ENCODE measurements at regions not wholly inside any gene's neighbourhood (a gene's known extent, or its start where the extent isn't known, plus 50 kb on each side); places are given as distances from the start of the nearest gene placed in this dataset.

DNA sequence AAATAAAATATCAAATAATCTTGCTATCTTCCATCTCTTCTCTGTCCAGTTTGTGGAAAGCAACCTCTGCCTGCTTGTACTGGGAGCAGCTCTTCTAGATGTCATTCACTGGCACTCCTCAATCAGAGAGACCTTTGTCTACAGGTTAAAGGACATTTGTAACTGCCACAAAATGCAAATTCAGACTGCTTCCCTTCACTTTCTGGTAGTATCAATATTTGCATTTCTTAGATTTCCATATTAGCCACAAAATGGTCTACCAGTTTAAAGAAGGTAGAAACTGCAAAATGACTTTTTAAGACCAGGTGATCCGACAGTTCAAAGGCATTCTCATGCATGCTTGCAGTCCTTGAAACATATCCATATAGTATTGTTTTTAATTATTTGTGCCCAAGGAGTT lies 51.7 kb upstream of the RCN1 start:
- DNase-seq, result no peak

DNA sequence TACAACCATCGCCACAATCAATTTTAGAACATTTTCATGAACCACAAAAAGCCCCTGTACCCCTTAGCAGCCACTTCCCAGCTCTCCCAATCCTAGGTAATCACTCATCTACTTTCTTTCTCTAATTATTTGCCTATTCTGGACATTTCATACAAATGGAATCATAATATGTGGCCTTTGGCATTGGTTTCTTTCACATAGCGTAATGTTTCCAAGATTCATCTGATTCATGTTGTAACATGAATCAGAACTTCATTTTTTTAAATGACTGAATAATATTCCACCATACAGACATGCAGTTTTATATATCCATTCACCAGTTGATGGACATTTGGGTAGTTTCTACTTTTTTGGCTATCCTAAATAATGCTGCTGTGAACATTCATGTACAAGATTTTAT lies 56.2 kb upstream of the RCN1 start:
- DNase-seq, result no peak

DNA sequence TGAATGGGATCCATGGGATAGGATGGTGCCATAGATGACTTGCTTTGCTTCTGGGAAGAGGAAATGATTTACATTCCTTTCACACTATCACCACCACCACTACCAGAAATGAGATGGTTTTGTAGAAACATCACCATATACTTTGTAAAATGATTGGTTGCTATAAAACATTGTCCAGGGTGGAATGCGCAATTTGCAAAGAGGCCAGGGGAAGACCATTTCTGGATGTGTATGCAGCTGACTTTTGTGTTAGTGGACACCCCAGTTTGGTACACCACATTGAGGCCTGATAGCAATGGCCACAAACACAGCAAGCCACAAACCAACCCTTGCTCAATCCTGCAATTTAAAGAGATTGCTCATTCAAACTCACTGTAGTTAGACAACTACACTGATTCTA lies 56.7 kb upstream of the RCN1 start:
- DNase-seq, result no peak

DNA sequence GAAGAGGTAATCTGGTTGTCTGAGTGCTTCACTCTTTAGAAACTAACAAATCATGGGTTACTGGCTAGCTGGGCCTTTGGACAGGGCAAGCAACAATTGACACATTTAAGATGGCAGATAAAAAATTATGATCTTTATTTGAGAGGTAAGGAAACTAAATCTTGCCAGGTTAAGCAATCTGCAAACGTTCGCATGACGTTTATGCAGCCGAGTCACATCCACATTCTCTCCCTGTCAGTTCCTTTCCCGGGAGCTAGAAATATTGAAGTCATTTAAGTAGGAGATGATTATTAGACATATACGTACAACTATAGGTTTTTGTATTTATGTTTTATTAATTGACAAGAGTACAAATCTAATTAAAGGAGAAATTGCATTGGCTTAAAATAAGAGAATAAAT lies 57.4 kb upstream of the RCN1 start:
- no peak for DNase-seq

DNA sequence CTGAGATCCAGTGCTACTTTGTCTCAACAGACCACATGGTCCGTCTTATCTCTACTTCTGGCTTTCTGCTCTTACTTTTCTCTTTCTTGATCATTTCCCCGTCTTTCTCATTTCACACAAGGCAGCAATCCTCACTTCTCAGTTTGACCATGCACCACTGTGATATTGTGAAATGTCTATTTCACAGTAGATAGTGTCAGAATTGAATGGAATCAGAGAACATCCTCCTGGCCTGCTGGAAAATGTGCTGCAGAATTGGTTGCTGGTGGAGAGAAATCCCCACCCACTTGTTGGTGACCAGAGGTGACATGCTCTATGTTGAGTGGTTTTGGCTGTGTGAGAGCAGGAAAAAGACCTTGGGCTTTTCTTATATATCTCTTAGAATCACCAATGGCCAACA lies 57.8 kb upstream of the RCN1 start:
- DNase-seq, result no peak

DNA sequence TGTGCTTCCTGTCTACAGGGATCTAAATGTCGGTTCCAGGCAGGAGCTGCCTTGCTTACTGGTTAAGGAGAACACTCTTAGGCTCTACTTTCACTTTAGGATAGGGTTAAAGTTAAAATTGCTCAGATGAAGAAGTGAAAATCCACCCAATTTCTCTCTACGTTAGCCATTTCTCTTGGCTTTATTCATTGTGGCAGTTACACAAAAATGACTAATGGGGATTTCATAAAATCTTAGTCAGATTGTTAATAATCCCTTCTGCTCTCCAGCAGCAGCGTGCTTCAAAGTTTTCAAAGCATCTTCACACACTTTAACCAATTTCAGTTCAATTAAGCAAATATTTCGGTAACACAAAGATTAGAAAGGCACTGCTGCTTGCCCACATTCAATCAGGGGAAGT lies 58.4 kb upstream of the RCN1 start:
- no peak for DNase-seq

DNA sequence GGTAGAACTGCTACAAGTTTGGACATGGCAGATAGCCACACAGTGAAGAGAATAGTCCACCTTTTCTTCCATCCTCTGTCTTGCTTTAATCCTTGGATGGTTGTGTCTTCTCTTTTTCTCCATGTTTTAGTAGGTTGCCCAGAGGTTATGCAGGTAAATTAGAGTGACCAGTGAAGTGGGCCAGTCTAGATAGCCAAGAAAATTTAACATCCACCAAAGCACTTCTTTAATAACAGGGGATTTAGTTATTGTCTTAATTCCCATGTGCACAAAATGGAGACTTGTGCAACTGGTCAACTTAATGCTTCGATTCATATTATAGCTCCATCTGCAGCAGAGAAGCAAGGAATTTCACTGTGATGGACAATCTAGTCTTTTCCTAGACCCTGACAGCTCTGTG lies 58.8 kb upstream of the RCN1 start:
- no peak for DNase-seq

DNA sequence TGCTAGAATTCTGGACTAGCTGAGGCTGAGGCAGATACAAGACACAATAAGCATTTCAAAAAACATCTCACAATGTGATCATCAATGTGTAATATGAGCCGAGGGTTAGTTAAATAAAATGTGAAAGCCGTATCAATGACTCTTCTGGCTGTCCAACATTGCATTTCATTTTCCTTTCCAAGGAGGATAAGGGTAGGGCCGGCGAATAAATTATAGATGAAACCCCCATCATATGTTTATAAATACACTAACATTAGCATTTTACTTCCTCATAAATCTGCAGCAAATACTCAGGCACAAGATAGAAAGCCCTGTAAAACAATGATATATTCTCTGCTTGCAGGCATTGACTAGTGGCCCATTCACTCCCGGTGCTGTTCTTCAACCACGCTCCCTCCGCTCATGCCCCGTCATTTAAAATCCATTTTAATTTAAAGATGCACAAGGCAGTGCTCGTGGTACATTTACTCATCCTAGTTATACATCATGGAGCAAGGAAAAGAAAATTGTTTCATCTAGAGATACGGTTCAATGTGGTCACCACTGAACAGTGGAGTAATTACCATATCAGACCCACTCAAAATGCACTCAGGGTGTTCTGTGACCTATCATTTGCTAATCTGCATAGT lies 59.9 kb upstream of the RCN1 start:
- no peak for DNase-seq

DNA sequence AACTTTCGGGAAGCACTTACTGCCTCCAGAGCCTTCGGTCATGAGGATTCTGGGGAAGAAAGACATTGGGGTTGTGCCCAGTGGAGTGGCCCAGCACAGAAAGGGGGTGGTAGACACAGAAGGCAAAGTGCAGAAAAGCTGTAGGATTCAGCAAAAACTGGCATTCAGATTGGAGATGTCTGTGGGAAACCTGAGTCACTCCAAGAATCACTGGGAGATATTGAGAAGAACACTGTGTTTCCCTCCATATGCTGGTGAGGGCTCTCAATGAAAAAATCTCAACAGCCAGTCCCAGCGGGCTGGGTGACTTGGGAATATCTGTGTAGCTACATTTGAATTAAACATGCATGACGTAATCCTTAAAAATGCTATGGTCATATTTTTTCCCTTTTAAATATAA lies 61.2 kb upstream of the RCN1 start:
- DNase-seq, result no peak

DNA sequence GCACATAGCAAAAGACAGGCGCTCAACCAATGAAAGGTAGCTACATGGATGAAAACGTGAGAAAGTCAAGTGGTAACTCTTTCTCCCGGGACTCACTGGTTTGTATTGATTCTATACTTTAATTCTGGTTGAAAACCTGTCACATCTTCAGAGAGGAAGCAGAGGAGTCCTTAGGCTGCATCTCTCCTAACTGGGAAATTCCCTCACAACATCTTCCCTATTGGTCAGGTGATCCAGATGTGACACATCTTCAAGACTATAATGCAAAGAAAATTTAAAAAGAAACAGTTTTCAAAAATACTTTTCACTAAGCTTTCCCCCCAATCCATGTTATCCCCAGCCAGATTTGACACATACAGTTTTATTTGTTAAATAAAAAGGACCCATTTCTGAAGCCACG lies 62.7 kb upstream of the RCN1 start:
- no peak for DNase-seq

DNA sequence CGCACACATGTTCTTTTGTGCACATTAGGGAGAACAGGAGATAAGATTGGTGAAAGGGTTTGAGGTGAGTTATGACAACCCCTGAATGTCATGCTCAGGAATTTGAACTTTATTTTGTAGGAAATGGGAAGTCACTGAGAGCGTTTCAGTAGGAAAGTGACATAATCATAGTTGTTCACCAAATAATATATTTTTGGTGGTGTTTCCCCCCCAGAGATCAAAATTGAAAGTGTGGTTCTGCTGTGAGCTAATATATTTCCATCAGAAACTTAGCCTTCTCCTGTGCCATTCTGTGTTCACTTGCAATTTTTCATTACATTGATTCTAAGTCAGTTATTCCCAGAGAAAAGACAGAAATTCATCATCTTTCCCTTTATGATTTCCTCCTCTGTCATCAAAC lies 64.1 kb upstream of the RCN1 start:
- no peak for DNase-seq

DNA sequence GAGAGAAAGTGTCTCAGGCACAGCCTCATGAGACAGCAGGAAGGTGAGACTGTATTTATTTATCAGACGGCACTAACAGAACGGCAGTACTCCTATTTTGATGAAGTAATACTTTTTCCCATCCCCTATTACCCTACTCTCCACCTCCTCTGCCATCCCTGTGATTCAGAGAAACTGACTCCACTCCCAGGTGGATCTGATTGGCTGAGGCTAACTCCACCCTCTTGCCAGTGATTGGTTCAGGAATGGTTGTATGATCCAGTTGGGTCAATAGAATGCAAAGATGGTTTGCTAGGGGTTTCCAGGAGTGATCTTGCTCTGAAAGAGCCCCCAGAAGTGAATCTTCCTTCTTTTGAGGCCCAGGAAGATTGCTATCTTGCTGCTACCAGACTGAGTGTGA lies 65.9 kb upstream of the RCN1 start:
- no peak for DNase-seq

DNA sequence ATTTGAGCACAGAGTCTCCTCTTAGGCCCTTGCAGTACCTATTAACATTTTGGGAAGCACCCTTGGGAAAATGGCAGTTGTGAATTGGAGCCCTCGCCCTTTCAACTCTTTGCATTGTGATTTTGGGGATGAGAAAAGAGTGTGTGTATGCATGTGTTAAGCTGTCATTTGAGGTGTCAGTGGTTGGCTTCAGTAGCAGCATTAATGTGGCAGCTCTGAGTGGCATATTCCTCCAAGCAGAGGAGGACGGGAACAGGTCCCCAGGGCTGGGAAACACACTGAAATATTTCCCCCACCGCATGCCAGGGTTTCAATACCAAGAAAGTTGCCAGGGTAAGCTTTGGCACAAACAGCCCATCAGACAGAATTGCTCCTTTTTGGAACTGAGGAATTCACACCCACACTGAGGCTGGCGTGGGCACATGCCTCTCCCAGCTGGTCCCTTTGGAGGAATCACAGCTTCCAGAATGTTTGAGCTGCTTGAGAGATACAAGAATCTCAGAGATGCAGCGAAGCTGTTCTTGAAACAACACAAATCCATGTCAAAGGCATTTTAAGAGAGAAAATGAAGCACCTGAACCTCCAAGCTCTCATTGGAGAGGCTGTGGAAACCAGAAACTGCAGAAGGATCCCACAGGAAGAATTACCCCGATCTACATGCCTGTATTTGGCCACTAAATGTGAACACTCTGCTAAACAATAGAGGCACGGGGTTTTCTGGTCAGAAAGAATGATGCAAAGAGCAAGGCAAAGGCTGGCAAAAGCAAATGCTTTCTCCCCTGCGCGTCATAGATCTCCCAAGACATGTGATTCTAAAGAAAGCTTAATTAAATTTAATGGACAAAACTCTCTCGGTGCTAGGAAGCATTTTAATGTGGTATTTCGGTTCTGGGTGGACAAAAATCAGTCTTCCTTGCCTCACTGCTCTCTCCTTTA lies 67.2 kb upstream of the RCN1 start:
- DNase-seq, result no peak

DNA sequence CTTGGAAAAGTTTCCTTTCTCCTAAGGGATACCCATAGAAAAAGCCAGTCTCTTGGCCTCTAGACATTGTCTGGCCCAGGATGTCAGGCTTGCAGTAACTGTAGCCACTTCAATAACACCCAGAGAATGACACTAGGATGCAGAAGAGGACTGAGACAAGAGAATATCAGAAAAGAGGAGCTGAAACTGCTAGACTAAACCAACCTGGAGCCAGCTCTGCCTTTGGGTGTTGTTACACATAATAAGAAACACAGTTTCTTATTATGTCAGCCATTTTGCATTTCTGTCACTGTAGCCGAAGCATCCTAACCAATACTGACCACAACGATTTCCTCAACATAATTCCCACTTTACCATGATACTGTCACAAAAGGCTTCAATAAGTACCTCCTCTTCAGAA lies 72.2 kb upstream of the RCN1 start:
- DNase-seq, result no peak

DNA sequence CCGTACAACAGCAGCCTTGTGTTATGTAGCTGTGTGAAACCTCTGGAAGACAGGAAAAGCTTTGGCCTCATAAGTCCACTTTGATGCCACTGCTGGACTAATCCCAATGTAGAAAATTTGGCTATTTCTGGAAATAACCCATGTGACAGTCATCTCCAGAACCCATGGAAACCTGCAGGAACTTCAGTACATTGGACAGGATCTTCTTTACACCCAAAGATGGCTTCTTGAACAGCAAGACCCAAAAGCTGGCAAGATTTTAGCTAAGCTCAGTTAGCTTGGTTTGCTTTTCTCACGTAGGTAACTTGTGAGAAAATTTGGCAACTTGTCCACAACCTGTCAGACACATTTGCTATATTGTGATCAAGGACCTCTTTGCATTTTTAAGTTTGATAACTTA lies 74.8 kb upstream of the RCN1 start:
- DNase-seq, result no peak

DNA sequence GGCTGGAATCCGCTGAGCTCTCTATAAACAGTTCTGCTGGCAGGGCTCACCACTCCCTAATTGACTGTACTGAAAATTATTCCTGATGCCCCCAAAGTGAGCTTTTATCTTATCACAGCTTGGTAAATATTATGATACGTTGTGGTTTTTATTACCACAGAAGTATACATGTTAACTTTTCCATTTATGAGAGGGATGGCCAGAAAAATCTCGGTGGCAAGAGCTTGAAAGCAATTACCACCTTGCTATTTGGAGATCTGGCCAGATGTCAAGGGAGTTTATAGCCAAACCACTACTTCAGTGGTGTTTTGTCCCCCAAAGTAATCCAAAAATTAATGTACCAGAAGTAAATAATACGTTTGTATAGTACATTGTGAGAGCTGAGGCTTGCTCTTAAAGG lies 75.4 kb upstream of the RCN1 start:
- DNase-seq, result no peak

DNA sequence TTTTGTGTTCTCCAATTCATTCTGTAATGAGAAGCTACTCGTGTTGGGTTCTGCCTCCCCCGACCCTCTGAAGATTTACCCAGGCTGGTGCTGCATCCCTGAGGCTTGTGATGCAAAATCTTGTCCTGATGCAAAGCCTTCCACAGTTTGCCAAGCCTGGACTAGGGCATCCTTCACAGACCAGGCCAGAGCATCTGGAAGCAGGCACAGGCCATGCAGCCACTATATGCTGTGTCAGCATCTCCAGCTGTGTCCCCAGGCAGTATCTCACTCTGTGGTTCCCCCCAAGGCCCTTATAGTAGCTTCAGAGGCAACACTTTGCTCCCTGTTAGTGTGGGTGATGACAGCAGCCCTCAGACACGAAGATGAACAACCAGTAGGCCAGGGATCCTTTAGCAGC lies 77.3 kb upstream of the RCN1 start:
- DNase-seq, result no peak

DNA sequence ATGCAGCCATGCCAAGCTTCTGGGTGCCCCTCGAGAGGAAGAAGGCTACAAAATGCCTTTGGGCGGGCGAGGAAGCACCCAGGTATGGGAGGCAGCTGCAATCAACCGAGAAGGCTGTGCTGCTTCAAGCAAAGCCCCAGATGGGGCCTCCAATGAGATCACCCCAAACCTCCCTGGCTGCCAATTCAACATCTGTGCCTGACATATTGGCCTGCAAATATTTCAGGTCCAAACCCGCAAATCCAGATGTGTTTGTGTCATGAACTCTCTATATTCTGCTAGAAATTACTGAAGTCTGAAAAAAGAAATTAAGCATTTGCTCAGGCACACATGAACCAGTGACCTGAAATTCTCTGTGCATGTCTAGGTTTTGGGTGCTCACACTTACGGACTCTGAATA lies 78.8 kb upstream of the RCN1 start:
- no peak for DNase-seq

DNA sequence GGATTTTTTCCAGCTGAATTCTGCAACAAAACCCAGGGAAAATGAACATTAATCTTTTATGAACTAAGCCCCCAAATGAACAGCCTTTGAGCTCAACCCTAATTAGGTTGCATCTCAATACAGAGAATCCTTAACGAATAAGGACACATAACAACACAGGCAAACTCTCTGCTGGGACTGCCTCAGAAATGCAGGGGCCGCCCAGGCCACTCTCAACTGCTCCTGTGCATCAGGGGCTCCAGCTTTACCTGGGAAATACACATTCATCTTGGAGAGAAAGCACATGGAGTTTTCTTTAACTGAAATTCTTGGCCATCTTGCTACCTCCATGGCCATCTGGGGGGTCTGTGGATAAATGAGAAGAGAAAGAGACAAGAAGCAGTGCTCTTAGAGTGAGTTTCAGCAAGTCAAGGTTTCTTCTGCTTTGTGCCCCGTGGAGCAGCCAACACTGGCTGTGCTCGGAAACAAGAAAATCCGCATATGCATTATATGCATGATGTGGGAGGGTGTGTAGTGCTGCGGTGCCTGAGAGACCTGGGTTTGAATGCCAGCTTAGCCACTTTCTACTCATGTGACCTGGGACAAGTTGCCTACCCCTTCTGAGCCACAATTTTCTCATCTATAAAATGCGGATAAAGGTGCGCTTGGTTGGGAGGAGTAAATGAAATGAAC lies 81.9 kb upstream of the RCN1 start:
- DNase-seq, result no peak

DNA sequence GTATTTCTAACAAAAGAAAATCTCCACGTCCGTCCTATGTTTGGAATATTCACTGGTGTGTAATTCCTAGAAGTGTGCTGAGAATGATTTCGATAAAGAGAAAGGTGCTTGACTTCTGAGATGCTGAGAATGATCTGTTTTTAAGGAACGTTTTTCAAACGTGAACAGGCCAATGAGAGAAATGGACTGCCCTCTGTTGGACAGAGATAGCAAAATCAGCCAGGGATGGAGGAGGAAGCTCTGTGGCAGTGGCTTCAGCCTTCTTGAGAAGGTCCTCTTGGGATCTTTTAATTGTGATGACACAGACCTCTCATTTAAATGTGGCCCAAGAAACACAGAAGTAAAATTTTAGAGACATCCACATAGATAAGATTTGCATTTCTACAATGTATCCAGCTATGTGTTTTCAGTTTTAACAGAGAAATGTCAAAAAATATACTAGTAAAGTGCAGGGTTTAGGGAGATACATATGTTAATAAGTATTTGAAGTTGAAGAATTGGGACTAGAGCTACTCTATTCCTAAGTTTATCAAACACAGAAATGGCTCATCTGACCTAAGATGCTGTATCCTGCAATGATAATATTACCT lies 84.0 kb upstream of the RCN1 start:
- no peak for DNase-seq

DNA sequence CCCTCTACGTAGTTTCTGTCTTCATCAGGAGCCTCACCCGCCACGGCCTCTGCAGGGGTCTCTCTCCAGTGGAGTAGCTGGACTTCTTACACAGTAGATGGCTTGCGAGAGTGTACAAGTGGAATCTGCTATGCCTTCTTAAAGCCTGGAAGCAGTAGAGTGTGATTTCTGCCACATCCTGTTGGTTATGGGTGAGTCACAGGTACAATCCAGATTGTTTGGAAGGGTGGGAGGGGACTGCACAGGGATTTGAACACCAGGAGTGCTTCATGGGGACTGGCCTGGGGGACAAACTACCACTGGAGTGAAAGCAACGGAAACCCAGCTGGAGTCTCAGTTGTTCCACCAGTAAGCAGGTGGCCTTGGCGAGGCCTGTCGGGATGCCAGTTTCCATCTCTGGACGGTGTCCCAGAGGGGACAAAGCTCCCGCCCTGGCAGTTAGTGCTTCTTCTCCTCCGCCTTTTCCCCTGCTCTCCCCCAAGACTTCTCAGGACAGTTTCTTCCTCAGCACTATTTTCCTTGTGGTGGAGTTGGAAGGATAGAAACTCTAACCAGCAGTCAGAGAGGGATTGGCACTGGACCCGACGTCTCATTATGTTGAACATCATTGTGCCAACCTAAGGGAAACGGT lies 85.0 kb upstream of the RCN1 start:
- no peak for DNase-seq

DNA sequence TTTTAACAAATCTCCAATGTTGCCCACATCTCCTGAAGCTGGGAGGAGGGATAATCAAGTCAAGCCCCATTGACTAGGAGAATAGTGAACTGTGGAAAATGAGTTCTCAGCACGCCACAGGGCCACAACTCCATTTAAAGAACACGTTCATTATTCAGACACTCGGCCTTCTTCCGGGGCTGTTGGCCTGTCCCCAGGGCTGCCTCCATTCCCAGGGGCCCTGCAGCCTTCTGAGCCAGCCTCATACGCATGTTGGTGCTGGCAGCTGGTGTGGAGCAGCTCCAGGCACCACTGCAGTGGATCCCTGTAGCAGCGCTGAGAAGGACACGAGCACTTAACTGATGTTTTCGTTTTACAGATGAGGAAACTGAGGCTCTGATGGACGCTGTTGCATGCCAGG lies 87.5 kb upstream of the RCN1 start:
- no peak for DNase-seq

DNA sequence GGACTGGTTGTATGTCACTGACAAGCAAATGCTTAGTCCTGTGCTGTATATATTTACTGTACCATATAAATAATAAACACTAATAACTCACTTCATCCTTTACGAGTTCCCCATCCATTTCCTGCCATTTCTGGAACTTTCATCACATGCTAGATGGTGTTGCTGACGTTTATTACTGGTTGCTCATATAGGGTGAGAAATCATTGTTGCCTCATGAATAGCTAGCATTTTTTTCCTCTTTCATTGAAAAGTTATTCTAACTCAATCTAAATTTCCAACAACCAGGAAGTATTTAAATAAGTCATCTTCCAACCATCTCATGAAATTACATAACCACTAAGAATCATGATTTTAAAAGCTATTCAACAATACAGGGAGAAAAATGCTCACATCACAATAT lies 88.6 kb upstream of the RCN1 start:
- DNase-seq, result no peak
